VCaP (cell line): ENCODE measurements at regions not wholly inside any gene's neighbourhood (a gene's known extent, or its start where the extent isn't known, plus 50 kb on each side); places are given as distances from the start of the nearest gene placed in this dataset.
"Not testable (repeated sequence)": the region's sequence is repeated elsewhere in the genome, so short reads cannot be mapped to it uniquely, and the experiment has no call there.

Experiments
- H3K27ac ChIP-seq: fragments of 450-650 bp; 2 replicates; pipeline ENCODE4 v1.5.1; 2017
- TF ChIP-seq, protein P1 (sequence below): fragments of 450-650 bp; conservative IDR thresholded peaks from 2 replicates; pipeline ENCODE4 v1.5.1; 2017; ENCODE audit warnings: mild to moderate bottlenecking, moderate library complexity

GRCh38 chr6:103826209-103826608 is 1033.5 kb downstream of the HACE1 start:
- TF ChIP-seq, protein P1, sequence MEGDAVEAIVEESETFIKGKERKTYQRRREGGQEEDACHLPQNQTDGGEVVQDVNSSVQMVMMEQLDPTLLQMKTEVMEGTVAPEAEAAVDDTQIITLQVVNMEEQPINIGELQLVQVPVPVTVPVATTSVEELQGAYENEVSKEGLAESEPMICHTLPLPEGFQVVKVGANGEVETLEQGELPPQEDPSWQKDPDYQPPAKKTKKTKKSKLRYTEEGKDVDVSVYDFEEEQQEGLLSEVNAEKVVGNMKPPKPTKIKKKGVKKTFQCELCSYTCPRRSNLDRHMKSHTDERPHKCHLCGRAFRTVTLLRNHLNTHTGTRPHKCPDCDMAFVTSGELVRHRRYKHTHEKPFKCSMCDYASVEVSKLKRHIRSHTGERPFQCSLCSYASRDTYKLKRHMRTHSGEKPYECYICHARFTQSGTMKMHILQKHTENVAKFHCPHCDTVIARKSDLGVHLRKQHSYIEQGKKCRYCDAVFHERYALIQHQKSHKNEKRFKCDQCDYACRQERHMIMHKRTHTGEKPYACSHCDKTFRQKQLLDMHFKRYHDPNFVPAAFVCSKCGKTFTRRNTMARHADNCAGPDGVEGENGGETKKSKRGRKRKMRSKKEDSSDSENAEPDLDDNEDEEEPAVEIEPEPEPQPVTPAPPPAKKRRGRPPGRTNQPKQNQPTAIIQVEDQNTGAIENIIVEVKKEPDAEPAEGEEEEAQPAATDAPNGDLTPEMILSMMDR: no peak
- no peak overlapping the region for H3K27ac ChIP-seq

DNA sequence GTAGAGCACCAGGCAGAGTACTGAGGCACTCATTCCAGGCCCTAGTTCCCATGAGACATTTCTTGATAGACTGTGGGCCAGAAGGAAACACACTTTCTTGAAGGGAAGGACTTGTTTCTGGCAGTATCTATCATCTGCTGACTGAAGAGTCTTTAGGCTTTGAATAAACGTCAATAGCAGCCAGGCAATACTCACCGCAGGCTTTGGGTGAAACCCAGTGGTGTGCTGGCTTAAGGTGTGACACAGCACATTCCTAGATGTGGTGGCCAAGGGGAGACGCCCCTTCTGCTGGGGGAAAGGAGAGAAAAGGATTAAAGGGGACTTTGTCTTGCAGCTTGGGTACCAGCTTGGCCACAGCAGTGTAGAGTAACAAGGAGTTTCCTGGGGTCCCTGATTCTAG is 1039.6 kb downstream of the HACE1 start:
- H3K27ac ChIP-seq: no peak overlapping the region
- TF ChIP-seq, protein P1: no peak

GRCh38 chr6:103819509-103819908 is 1040.2 kb downstream of the HACE1 start:
- no peak overlapping the region for H3K27ac ChIP-seq
- TF ChIP-seq, protein P1: no peak

- H3K27ac ChIP-seq: no peak overlapping the region
- TF ChIP-seq, protein P1: no peak
Measured at GRCh38 chr6:103812970-103813369, 1046.7 kb downstream of the HACE1 start.

GRCh38 chr6:103801901-103802479 is 1057.7 kb downstream of the HACE1 start:
- H3K27ac ChIP-seq: not testable (repeated sequence)

GRCh38 chr6:103799971-103800670 is 1059.6 kb downstream of the HACE1 start:
- TF ChIP-seq, protein P1: no peak
- H3K27ac ChIP-seq: no peak overlapping the region

- TF ChIP-seq, protein P1: no peak
- no peak overlapping the region for H3K27ac ChIP-seq
Measured at GRCh38 chr6:103798166-103798565, 1061.6 kb downstream of the HACE1 start.

GRCh38 chr6:103797738-103798137 is 1062.0 kb downstream of the HACE1 start:
- TF ChIP-seq, protein P1: peak; percentile 70
- H3K27ac ChIP-seq: no peak overlapping the region
